Renal cortex interstitium (tissue), 11 donors: ENCODE measurements at regions not wholly inside any gene's neighbourhood (a gene's known extent, or its start where the extent isn't known, plus 50 kb on each side); places are given as distances from the start of the nearest gene placed in this dataset.
"Not testable (repeated sequence)": the region's sequence is repeated elsewhere in the genome, so short reads cannot be mapped to it uniquely, and the experiment has no call there.

Experiments
- DNase-seq, 11 donors: peaks; one replicate each; pipeline ENCODE4 v3.0.0-alpha.2; 2013; ENCODE audit warnings: low read depth in 9 of 11, low spot score in 4 of 11; ENCODE audit errors: extremely low read depth in 1 of 11

- DNase-seq = not testable (repeated sequence)
These were observed 54.8 kb upstream of the FAM90A1 start for GRCh38 chr12:8282181-8282580.

- peak in 6 of 11 donors; percentile 3 to 17 (median 8) for DNase-seq
These were observed 58.3 kb upstream of the FAM90A1 start for GRCh38 chr12:8285681-8286080.

- not testable (repeated sequence) for DNase-seq
These were observed 64.3 kb upstream of the FAM90A1 start for GRCh38 chr12:8291764-8292163.

GRCh38 chr12:8294662-8295061 lies 67.2 kb upstream of the FAM90A1 start:
- not testable (repeated sequence) for DNase-seq

GRCh38 chr12:8308611-8309010 lies 81.2 kb upstream of the FAM90A1 start:
- not testable (repeated sequence) for DNase-seq

- not testable (repeated sequence) for DNase-seq
These were observed 88.6 kb upstream of the FAM90A1 start for GRCh38 chr12:8315997-8316396.

- DNase-seq = not testable (repeated sequence)
These were observed 90.3 kb upstream of the FAM90A1 start for GRCh38 chr12:8317675-8318074.

- peak in 8 of 11 donors; percentile 0 to 39 (median 27) for DNase-seq
These were observed 92.9 kb upstream of the FAM90A1 start for GRCh38 chr12:8320251-8320730.

- peak in 3 of 11 donors; percentile 0 to 4 (median 2) for DNase-seq
These were observed 93.5 kb upstream of the FAM90A1 start for GRCh38 chr12:8320791-8321370.

GRCh38 chr12:8325145-8325839 lies 97.9 kb upstream of the FAM90A1 start:
- not testable (repeated sequence) for DNase-seq

- not testable (repeated sequence) for DNase-seq
These were observed 101.4 kb upstream of the FAM90A1 start for GRCh38 chr12:8328835-8329234.

- not testable (repeated sequence) for DNase-seq
These were observed 105.0 kb upstream of the FAM90A1 start for GRCh38 chr12:8332373-8332772.

GRCh38 chr12:8351073-8351472 lies 104.7 kb upstream of the CLEC6A start:
- not testable (repeated sequence) for DNase-seq

- DNase-seq = not testable (repeated sequence)
These were observed 101.0 kb upstream of the CLEC6A start for GRCh38 chr12:8354741-8355140.

- not testable (repeated sequence) for DNase-seq
These were observed 100.2 kb upstream of the CLEC6A start for GRCh38 chr12:8355531-8355930.

GRCh38 chr12:8373744-8374143 lies 82.0 kb upstream of the CLEC6A start:
- DNase-seq = not testable (repeated sequence)

GRCh38 chr12:8375122-8375521 lies 80.6 kb upstream of the CLEC6A start:
- not testable (repeated sequence) for DNase-seq

GRCh38 chr12:8377756-8378155 lies 78.0 kb upstream of the CLEC6A start:
- not testable (repeated sequence) for DNase-seq

- DNase-seq = not testable (repeated sequence)
These were observed 73.2 kb upstream of the CLEC6A start for GRCh38 chr12:8382556-8382955.

- not testable (repeated sequence) for DNase-seq
These were observed 71.1 kb upstream of the CLEC6A start for GRCh38 chr12:8384686-8385085.
